HL-60/S4 (cell line): ENCODE measurements at regions not wholly inside any gene's neighbourhood (a gene's known extent, or its start where the extent isn't known, plus 50 kb on each side); places are given as distances from the start of the nearest gene placed in this dataset.

ENCODE experiments used
- in situ Hi-C: fragments of 300-500 bp; cut with MboI; formaldehyde crosslinking; loops from 2 replicates; pipeline ENCODE4 v1.14.3; 2022; ENCODE audit warnings: low sequenced_read_pairs

DNA sequence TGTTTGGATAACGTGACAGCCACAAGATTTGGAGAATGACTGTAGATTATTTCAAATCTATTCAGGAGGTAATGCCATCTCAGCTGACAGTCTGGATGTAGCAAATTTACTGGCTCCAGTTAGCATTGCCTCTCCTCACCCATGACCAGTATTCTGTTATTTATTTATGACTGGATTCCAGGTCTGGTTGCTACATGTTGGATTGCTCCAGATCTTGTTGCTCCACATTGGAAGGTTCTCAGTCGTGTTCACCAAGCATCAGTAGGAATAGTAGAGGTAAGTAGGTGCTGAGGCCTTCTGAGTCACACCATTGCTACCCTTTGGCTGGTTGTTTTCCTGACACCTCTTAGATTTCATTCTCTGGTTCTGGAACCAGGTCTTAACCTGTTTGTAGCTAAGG is 69.5 kb upstream of the ELOVL5 start:
- in situ Hi-C loops = loop anchor here (10.0 kb wide), 1 partner anchor 243 kb away; no protein-coding TSS in a partner anchor

DNA sequence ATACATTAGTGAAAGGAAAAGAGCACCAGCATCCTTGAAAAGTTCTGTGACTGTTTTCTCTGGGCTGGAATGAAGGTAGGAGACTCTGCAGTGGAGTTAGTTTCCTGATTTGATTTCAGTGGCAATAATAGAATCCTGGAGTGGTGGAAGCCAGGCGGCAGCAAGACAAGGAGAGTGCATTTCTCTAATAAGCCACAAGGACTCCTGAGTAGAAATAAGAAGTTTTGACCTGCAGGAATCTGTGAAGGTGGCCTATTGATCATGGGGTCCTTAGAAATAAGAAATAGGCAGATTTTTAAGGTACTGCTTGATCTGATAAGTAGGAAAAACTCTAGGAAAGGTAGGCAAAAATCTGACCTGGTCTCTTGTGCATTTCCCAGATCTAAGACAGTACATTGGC is 68.4 kb upstream of the ELOVL5 start:
- in situ Hi-C loops = loop anchor here (10.0 kb wide), 1 partner anchor 242 kb away; no protein-coding TSS in a partner anchor

DNA sequence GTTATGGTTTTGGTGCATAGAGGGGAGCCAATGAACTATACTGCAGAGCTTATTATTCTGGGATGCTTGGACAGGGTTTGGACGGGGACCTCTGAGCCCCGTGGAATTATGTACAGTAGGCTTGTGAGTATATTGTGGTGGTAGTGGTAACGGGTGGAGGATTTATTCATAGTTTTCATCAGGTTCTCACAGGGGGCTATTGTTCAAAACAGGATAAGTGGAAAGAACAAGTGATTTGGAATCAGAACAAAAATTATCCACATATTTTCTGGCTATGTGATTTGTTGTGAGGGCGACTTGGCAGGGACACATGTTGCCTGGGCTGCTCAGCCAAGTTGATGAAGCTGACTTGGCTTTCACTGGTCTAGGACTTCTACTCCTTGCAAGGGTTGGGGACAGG is 64.6 kb upstream of the ELOVL5 start:
- in situ Hi-C loops = loop anchor here (10.0 kb wide), 1 partner anchor 239 kb away; no protein-coding TSS in a partner anchor

DNA sequence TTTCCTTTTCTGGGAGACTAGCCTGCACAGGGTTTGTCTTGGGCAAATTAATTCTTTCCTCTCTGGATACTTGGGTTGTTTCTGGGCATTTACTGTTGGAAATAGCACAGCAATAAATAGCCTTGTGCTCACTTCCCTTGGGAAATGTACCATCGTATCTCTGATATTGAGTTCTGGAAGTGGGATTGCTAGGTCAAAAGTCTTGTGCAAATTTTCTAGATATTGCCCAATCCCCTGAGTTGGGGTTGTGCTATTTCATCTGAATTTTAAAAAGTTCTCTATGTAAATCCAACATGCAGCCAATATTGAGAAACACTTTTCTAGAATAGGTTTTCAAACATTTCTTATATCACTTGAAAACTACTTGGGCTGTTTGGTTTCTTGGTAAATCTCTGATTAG is 64.0 kb upstream of the ELOVL5 start:
- in situ Hi-C loops = loop anchor here (10.0 kb wide), 1 partner anchor 238 kb away; no protein-coding TSS in a partner anchor

DNA sequence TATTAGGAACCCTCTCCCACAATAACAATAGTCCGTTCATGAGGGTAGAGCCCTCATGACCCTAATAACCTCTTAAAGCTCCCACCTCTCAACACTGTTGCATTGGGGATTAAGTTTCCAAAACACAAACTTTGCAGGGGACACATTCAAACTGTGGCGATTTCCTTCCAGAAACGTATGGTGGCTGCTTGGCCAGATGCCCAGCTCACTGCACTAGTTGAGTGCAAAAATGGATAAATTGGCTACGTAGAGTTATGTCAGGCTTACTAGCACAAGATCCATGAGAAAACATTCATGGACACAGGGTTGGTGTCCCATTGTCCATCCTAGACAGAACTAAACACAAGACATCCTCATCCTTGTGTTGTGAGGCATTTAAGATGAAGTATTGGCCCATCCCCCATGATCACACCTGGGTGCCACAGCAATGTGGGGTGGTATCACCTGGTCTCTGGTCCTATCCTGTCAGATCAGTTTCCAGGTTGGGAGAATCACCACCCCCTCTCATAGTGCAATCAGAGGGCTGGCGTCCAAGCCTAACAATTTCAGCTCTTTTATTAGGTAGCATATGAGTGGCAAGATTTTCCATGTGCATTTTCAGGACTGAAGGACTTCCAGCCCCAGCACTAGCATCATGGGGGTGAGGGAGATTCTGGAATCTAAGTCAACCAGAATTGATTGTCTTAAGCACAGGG is 63.4 kb upstream of the ELOVL5 start:
- in situ Hi-C loops = loop anchor here (10.0 kb wide), 1 partner anchor 237 kb away; no protein-coding TSS in a partner anchor

DNA sequence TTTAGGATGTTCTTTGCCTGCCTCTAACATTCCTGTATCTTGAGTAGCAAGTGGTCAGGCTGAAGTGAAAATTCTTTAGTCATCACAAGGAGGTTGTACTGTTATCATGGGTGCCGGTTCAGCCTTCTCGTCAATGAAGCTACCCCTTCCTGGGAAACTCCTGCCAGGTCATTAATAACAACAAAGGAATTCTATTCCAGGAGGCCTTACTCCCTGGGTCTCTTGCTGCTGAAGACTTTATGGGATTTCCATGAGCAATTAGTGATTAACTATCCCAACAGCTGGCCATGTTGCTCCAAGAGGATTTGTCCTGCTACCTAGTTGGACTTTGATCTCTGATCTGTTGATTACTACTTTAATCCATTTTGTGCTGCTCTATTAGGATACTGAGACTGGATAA is 62.7 kb upstream of the ELOVL5 start:
- in situ Hi-C loops = loop anchor here (10.0 kb wide), 1 partner anchor 237 kb away; no protein-coding TSS in a partner anchor

DNA sequence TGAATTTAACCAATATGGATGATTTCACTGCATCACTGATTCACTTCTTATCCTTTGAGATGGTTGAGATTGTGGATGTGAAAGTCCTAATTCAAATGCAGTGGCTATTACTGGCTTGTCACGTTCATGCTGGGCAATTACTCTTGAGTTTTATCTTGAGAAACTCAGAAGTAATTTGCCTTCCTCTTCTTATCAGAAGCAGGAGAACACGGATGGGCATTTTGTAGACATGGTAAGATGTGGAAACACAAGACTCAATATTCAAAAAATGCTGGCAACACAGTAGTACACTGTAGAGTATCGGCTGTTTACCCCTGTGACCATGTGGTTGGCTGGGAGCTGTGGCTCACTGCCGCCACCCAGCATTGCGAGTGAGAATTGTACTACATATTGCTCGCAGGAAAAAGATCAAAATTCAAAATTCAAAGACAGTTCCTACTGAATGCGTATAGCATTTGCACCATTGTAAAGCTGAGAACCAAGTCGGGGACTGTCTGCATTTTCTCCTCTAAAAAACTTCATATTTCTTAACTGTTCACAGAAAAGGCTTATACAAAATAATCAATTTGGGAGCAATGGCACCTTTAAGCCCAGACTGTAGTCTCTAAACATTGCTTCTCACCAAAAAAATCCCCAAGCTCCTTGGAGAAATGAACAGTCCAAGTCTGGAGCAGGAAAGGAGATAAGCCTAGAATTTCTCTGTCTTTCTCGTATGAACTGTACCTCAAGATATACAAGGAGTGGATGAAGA is 61.9 kb upstream of the ELOVL5 start:
- in situ Hi-C loops = loop anchor here (10.0 kb wide), 1 partner anchor 236 kb away; no protein-coding TSS in a partner anchor

DNA sequence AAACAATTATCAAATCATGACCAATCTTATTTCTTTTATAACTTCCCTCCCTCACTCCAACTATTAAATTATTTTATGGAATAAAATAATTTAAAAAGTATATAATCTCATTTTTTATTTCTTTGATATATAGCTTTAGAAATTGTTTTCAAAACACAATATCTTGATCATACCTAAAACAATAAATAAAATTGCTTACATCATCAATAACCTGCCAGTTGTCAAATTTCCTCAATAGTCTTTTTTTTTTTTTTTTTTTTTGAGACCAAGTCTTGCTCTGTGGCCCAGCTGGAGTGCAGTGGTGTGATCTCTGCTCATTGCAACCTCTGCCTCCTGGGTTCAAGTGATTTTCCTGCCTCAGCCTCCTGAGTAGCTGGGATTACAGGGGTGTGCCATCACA is 60.1 kb upstream of the ELOVL5 start:
- in situ Hi-C loops = no loop called here

DNA sequence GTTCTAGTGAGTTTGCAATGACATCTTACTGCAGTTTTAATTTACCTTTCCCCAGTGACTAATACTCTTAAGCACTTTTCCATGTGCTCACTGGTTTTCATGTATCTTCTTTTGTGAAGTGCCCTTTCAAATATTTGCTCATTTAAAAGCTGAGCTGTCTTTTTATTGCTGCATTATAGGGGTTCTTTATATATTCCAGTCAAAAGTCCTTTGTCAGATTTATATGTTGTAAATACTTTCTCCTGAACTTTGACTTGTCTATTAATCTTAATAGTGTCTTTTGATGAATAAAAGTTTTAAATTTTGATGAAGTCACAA is 50.2 kb upstream of the ELOVL5 start:
- in situ Hi-C loops = no loop called here

DNA sequence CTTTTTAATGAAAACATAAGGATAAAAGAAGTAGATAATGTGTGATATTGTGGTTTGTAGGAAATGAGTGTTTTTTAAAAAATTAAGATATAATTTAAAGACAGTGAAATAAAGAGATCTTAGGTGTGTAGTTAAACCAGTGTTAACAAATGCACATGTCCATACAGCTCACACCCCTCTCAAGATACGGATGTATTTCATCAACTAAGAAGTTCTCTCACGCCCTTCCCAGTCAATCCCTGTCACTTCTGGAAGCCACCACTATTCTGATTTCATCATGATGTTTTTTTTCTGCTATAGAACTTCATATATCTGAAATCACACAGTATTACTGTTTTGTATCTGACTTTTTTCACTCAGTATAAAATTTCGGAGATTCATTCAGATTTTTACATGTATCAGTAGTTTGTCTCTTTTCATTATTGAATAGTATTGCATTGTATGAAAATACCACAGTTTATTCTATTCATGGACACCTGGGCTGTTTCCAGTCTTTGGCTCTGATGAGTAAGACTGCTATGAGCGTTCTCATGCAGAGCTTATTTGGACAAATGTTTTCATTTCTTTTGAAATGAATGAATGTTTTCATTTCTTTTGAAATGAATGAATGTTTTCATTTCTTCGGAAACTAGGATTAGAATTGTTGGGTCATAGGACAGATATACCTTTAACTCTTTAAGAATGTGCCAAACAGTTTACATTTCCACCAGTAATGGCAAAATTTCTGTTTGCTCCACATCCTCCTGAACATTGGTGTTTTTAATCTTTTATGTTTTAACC is 49.7 kb upstream of the ELOVL5 start:
- in situ Hi-C loops = no loop called here
